ENCODE measurements at regions not wholly inside any gene's neighbourhood (a gene's known extent, or its start where the extent isn't known, plus 50 kb on each side); places are given as distances from the start of the nearest gene placed in this dataset.

GRCh38 chr4:28921886-28922285, 1798.3 kb upstream of the PCDH7 start:
- TF ChIP-seq GATA2 (CRISPR knock-in tag; IDR thresholded peaks at IDR 0.05), result no peak
- TF ChIP-seq USF2 (IDR thresholded peaks at IDR 0.05; ENCODE audit: borderline replicate concordance, low read depth, low read length), result no peak
- no peak for TF ChIP-seq PBX3 (IDR thresholded peaks at IDR 0.05)
- no peak for TF ChIP-seq MXI1 (IDR thresholded peaks at IDR 0.05; ENCODE audit: low read depth, low read length)
- TF ChIP-seq SMC3 (IDR thresholded peaks at IDR 0.05; ENCODE audit: low read depth, low read length), result no peak
- no peak for TF ChIP-seq NFIC (IDR thresholded peaks at IDR 0.05; ENCODE audit: borderline replicate concordance)
- no peak for TF ChIP-seq ZBTB33 (IDR thresholded peaks at IDR 0.05; ENCODE audit: borderline replicate concordance, low read depth)
- TF ChIP-seq JUND (IDR thresholded peaks at IDR 0.05), result no peak
- TF ChIP-seq RXRA (IDR thresholded peaks at IDR 0.05; ENCODE audit: borderline replicate concordance, low read depth), result no peak
- no peak for TF ChIP-seq CTCF (IDR thresholded peaks at IDR 0.05)
- CTCF ChIA-PET, result no interaction called here
- H3K27me3 ChIP-seq (ENCODE audit: insufficient read depth), result no peaks in the 10 kb centered on the region

GRCh38 chr4:28926156-28926555, 1794.0 kb upstream of the PCDH7 start:
- H3K4me2 ChIP-seq, result no peak overlapping the region
- no peaks in the 10 kb centered on the region for H3K79me2 ChIP-seq (ENCODE audit: insufficient read depth)
- H3K9me2 ChIP-seq, result no peaks in the 10 kb centered on the region
- no peaks in the 10 kb centered on the region for H3F3A ChIP-seq (replicated peaks; ENCODE audit: insufficient read depth)
- ChIA-PET CTCF (no interaction called here), POLR2A (no interaction called here)
- no peaks in the 10 kb centered on the region for H4K20me1 ChIP-seq (ENCODE audit: insufficient read depth)
- no peak for DNase-seq
- H2AFZ ChIP-seq (ENCODE audit: low read depth), result no peak overlapping the region
- H3K36me3 ChIP-seq (replicated peaks in 1 of 2; ENCODE audit: control insufficient read depth in 1 of 2, insufficient read depth in 2 of 2, low read length in 1 of 2), result no peaks in the 10 kb centered on the region
- H3K27ac ChIP-seq (ENCODE audit: low read depth in 2 of 2, low read length in 1 of 2), result no peak overlapping the region
- H3K4me3 ChIP-seq (ENCODE audit: low read depth in 2 of 2, low read length in 1 of 2), result no peak overlapping the region
- H3K9ac ChIP-seq, result no peak overlapping the region
- H3K9me3 ChIP-seq, result no peaks in the 10 kb centered on the region
- no peaks in the 10 kb centered on the region for H3K27me3 ChIP-seq (ENCODE audit: insufficient read depth)
- H3K4me1 ChIP-seq (ENCODE audit: control insufficient read depth in 1 of 2, insufficient read depth in 2 of 2, low read depth in 1 of 2, low read length in 1 of 2), result no peaks in the 10 kb centered on the region
- TF ChIP-seq MXI1 (IDR thresholded peaks at IDR 0.05; ENCODE audit: low read depth, low read length) (no peak), ZBTB33 (IDR thresholded peaks at IDR 0.05; ENCODE audit: borderline replicate concordance, low read depth) (no peak), JUND (IDR thresholded peaks at IDR 0.05) (no peak), USF2 (IDR thresholded peaks at IDR 0.05; ENCODE audit: borderline replicate concordance, low read depth, low read length) (no peak), RXRA (IDR thresholded peaks at IDR 0.05; ENCODE audit: borderline replicate concordance, low read depth) (no peak), USF1 (IDR thresholded peaks at IDR 0.05; ENCODE audit: borderline replicate concordance, low read depth) (no peak), RFX5 (IDR thresholded peaks at IDR 0.05; ENCODE audit: low read length) (no peak), NFIC (IDR thresholded peaks at IDR 0.05; ENCODE audit: borderline replicate concordance) (no peak), CTCF (IDR thresholded peaks at IDR 0.05) (no peak), POLR2AphosphoS5 (IDR thresholded peaks at IDR 0.05; ENCODE audit: low read depth, low read length) (no peak)

More at GRCh38 chr4:28921886-28922285, 1798.3 kb upstream of the PCDH7 start:
- Histone ChIP-seq H3K4me3 (ENCODE audit: low read depth in 2 of 2, low read length in 1 of 2) (no peak overlapping the region), H3F3A (replicated peaks; ENCODE audit: insufficient read depth) (no peaks in the 10 kb centered on the region), H3K4me1 (ENCODE audit: control insufficient read depth in 1 of 2, insufficient read depth in 2 of 2, low read depth in 1 of 2, low read length in 1 of 2) (no peaks in the 10 kb centered on the region), H3K9me3 (no peaks in the 10 kb centered on the region), H3K4me2 (no peak overlapping the region), H3K79me2 (ENCODE audit: insufficient read depth) (no peaks in the 10 kb centered on the region), H3K36me3 (replicated peaks in 1 of 2; ENCODE audit: control insufficient read depth in 1 of 2, insufficient read depth in 2 of 2, low read length in 1 of 2) (no peaks in the 10 kb centered on the region), H3K9ac (no peak overlapping the region), H4K20me1 (ENCODE audit: insufficient read depth) (no peaks in the 10 kb centered on the region), H2AFZ (ENCODE audit: low read depth) (no peak overlapping the region), H3K27ac (ENCODE audit: low read depth in 2 of 2, low read length in 1 of 2) (no peak overlapping the region), H3K9me2 (no peaks in the 10 kb centered on the region)
- 1% methylated on average over 5 of the region's 5 CpGs for WGBS (ENCODE audit: low lambda C conversion rate)
- no peak for DNase-seq
- POLR2A ChIA-PET, result no interaction called here

Measured in SK-N-SH (cell line).